ENCODE measurements at regions not wholly inside any gene's neighbourhood (a gene's known extent, or its start where the extent isn't known, plus 50 kb on each side); places are given as distances from the start of the nearest gene placed in this dataset.

GRCh38 chr11:80726236-80726635 lies 1285.4 kb upstream of the TENM4 start:
- TF ChIP-seq POLR2A (IDR thresholded peaks at IDR 0.05) (no peak), CTCF (IDR thresholded peaks at IDR 0.05) (no peak)
- no peaks in the 10 kb centered on the region for H3K4me1 ChIP-seq
- no peaks in the 10 kb centered on the region for H3K27me3 ChIP-seq
- H3K9me3 ChIP-seq = no peaks in the 10 kb centered on the region
- H3K27ac ChIP-seq = no peak overlapping the region
- no peak overlapping the region for H3K4me3 ChIP-seq
- H3K36me3 ChIP-seq (ENCODE audit: low read depth, missing control alignments) = no peaks in the 10 kb centered on the region
- intact Hi-C loops (cut with DNase I; ENCODE audit: low total_unique reads) = no loop called here
- DNase-seq = no peak

- 47 to 64% methylated on average over 2 of the region's 2 CpGs for WGBS, 2 donors
- Histone ChIP-seq H3K4me1 (no peaks in the 10 kb centered on the region), H3K27ac (no peak overlapping the region), H3K9me3 (no peaks in the 10 kb centered on the region), H3K36me3 (ENCODE audit: low read depth, missing control alignments) (no peaks in the 10 kb centered on the region), H3K27me3 (no peaks in the 10 kb centered on the region), H3K4me3 (no peak overlapping the region)
- intact Hi-C loops (cut with DNase I; ENCODE audit: low total_unique reads) = no loop called here
- TF ChIP-seq CTCF (IDR thresholded peaks at IDR 0.05) (no peak), POLR2A (IDR thresholded peaks at IDR 0.05) (no peak)
- no peak for DNase-seq
These were observed 1283.5 kb upstream of the TENM4 start for GRCh38 chr11:80724366-80724765.

- no peak for TF ChIP-seq POLR2A (IDR thresholded peaks at IDR 0.05)
- no peak for TF ChIP-seq CTCF (IDR thresholded peaks at IDR 0.05)
- no peak for DNase-seq
- H3K9me3 ChIP-seq = no peaks in the 10 kb centered on the region
- H3K27ac ChIP-seq = no peak overlapping the region
- no peaks in the 10 kb centered on the region for H3K4me1 ChIP-seq
- H3K36me3 ChIP-seq (ENCODE audit: low read depth, missing control alignments) = no peaks in the 10 kb centered on the region
- intact Hi-C loops (cut with DNase I; ENCODE audit: low total_unique reads) = no loop called here
- 76 to 88% methylated on average over 1 of the region's 1 CpG for WGBS, 2 donors
- no peaks in the 10 kb centered on the region for H3K27me3 ChIP-seq
- no peak overlapping the region for H3K4me3 ChIP-seq
These were observed 1281.8 kb upstream of the TENM4 start for GRCh38 chr11:80722629-80723028.

- intact Hi-C loops (cut with DNase I; ENCODE audit: low total_unique reads) = no loop called here
- WGBS, 2 donors = 52 to 59% methylated on average over 4 of the region's 4 CpGs
- H3K36me3 ChIP-seq (ENCODE audit: low read depth, missing control alignments) = no peaks in the 10 kb centered on the region
- no peak for DNase-seq
- TF ChIP-seq POLR2A (IDR thresholded peaks at IDR 0.05) = no peak
- TF ChIP-seq CTCF (IDR thresholded peaks at IDR 0.05) = no peak
- no peaks in the 10 kb centered on the region for H3K4me1 ChIP-seq
- no peaks in the 10 kb centered on the region for H3K9me3 ChIP-seq
- H3K27me3 ChIP-seq = no peaks in the 10 kb centered on the region
- no peak overlapping the region for H3K4me3 ChIP-seq
- H3K27ac ChIP-seq = no peak overlapping the region
These were observed 1279.5 kb upstream of the TENM4 start for GRCh38 chr11:80720295-80720694.

- DNase-seq = no peak
- intact Hi-C loops (cut with DNase I; ENCODE audit: low total_unique reads) = no loop called here
- Histone ChIP-seq H3K4me3 (no peak overlapping the region), H3K36me3 (ENCODE audit: low read depth, missing control alignments) (no peaks in the 10 kb centered on the region), H3K27ac (no peak overlapping the region), H3K27me3 (no peaks in the 10 kb centered on the region), H3K4me1 (no peaks in the 10 kb centered on the region), H3K9me3 (no peaks in the 10 kb centered on the region)
- TF ChIP-seq POLR2A (IDR thresholded peaks at IDR 0.05) = no peak
- no peak for TF ChIP-seq CTCF (IDR thresholded peaks at IDR 0.05)
These were observed 1278.4 kb upstream of the TENM4 start for GRCh38 chr11:80719292-80719646.
